HFFc6 (cell line): ENCODE measurements at regions not wholly inside any gene's neighbourhood (a gene's known extent, or its start where the extent isn't known, plus 50 kb on each side); places are given as distances from the start of the nearest gene placed in this dataset.

Experiments
- DNase-seq: peaks from one replicate; pipeline ENCODE4 v3.0.0-alpha.2; 2018
- H3K27ac Mint-ChIP-seq: 2 replicates; pipeline ENCODE4 v1.8.0; 2020; ENCODE audit warnings: mild to moderate bottlenecking, mixed read lengths
- H3K27me3 Mint-ChIP-seq: 2 replicates; pipeline ENCODE4 v1.8.0; 2021; ENCODE audit warnings: mild to moderate bottlenecking, moderate library complexity, mixed read lengths; ENCODE audit not compliant: insufficient read depth
- H3K36me3 Mint-ChIP-seq: 2 replicates; pipeline ENCODE4 v1.8.0; 2021; ENCODE audit warnings: low read depth, mixed read lengths
- H3K4me1 Mint-ChIP-seq: 2 replicates; pipeline ENCODE4 v1.8.0; 2020; ENCODE audit warnings: low read depth, mixed read lengths
- H3K4me3 Mint-ChIP-seq: 2 replicates; pipeline ENCODE4 v1.8.0; 2020; ENCODE audit warnings: mild to moderate bottlenecking, moderate library complexity, mixed read lengths
- H3K9me3 Mint-ChIP-seq: 2 replicates; pipeline ENCODE4 v1.8.0; 2020; ENCODE audit warnings: mild to moderate bottlenecking, mixed read lengths
- TF ChIP-seq, protein P1 (sequence below): fragments of 200-600 bp; sonication (generic); IDR thresholded peaks from 2 replicates; pipeline ENCODE4 v1.5.0; 2021; ENCODE audit warnings: antibody characterized with exemption, mild to moderate bottlenecking

DNA sequence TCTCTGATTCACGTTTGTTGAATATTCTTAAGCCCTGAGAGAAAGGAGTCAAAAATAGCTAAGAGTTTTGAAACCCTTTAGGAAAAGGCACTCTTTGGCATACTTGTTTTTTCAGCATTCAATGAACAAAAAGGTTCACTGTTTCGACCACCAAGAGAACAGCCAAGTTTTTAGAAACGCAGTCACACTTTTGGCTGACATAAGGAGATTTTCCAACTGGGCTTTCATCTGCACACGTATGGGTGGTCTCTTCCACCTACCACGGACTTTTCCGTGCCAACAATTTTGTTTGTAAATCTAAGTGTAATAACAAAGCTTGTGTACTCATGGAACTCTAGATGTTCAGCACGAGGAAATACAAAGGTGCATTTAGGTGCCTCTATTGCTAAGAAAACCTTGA lies 270.3 kb downstream of the WDR11 start:
- TF ChIP-seq, protein P1, sequence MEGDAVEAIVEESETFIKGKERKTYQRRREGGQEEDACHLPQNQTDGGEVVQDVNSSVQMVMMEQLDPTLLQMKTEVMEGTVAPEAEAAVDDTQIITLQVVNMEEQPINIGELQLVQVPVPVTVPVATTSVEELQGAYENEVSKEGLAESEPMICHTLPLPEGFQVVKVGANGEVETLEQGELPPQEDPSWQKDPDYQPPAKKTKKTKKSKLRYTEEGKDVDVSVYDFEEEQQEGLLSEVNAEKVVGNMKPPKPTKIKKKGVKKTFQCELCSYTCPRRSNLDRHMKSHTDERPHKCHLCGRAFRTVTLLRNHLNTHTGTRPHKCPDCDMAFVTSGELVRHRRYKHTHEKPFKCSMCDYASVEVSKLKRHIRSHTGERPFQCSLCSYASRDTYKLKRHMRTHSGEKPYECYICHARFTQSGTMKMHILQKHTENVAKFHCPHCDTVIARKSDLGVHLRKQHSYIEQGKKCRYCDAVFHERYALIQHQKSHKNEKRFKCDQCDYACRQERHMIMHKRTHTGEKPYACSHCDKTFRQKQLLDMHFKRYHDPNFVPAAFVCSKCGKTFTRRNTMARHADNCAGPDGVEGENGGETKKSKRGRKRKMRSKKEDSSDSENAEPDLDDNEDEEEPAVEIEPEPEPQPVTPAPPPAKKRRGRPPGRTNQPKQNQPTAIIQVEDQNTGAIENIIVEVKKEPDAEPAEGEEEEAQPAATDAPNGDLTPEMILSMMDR, result no peak
- Mint-ChIP-seq H3K4me3 (no peak overlapping the region), H3K27me3 (peaks cover 2% of the 10 kb centered on the region; the same call in 1 of the 2 replicates), H3K36me3 (no peaks in the 10 kb centered on the region), H3K27ac (no peak overlapping the region), H3K4me1 (no peaks in the 10 kb centered on the region), H3K9me3 (peaks cover 52% of the 10 kb centered on the region)
- no peak for DNase-seq

GRCh38 chr10:121127151-121127906 lies 276.2 kb downstream of the WDR11 start:
- H3K9me3 Mint-ChIP-seq, result peaks cover 44% of the 10 kb centered on the region
- TF ChIP-seq, protein P1, result no peak
- no peaks in the 10 kb centered on the region for H3K27me3 Mint-ChIP-seq
- H3K4me1 Mint-ChIP-seq, result no peaks in the 10 kb centered on the region
- no peak overlapping the region for H3K27ac Mint-ChIP-seq
- peaks cover 7% of the 10 kb centered on the region for H3K36me3 Mint-ChIP-seq
- no peak for DNase-seq
- H3K4me3 Mint-ChIP-seq, result no peak overlapping the region

DNA sequence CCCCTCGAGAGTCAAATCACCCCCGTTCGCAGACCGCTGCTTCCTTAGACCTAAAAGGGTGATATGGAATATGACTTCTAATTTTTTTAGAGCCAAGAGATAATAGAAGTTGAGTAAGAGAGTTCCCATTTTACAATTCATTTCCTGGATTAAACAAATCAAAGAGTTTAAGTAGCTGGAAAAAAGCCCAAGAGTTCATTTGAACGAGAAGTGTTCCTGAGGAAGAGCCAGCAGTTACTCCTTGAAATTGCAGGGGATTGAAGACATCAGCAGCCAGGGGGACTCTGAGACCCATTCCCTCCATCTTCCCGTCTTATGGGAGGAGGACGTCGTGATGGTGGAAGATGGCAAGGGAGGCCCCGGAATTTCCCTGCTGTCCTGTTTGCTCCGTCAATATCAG lies 277.0 kb downstream of the WDR11 start:
- Mint-ChIP-seq H3K27me3 (no peaks in the 10 kb centered on the region), H3K27ac (no peak overlapping the region), H3K9me3 (peaks cover 43% of the 10 kb centered on the region), H3K4me3 (no peak overlapping the region), H3K4me1 (no peaks in the 10 kb centered on the region), H3K36me3 (peaks cover 7% of the 10 kb centered on the region)
- TF ChIP-seq, protein P1, result no peak
- DNase-seq, result no peak

DNA sequence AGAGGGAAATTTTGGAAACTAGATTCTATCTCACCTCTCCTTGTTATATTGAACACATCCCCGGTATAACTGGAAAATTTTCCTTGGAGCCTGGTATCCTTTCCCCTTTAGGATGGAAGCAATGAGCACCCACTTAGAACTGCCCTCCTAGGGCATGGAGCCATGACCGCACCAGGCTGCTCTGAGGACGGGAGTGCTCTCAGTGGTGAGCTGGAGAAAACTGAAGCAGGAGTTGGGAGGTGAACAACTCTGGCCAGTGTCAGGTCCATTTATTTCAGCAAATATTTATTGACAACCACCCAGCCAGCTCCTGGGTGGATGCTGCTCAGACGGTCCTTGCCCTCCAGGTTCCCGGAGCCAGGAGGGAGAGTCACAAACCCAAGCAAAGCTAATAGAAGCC lies 278.1 kb downstream of the WDR11 start:
- H3K4me1 Mint-ChIP-seq, result no peaks in the 10 kb centered on the region

GRCh38 chr10:121130382-121130781 lies 279.2 kb downstream of the WDR11 start:
- H3K4me1 Mint-ChIP-seq, result no peaks in the 10 kb centered on the region
- TF ChIP-seq, protein P1, result no peak
- peaks cover 58% of the 10 kb centered on the region for H3K9me3 Mint-ChIP-seq
- no peak for DNase-seq
- H3K27me3 Mint-ChIP-seq, result no peaks in the 10 kb centered on the region
- no peak overlapping the region for H3K27ac Mint-ChIP-seq
- H3K36me3 Mint-ChIP-seq, result peaks cover 13% of the 10 kb centered on the region
- no peak overlapping the region for H3K4me3 Mint-ChIP-seq

More for the DNA sequence above, 278.1 kb downstream of the WDR11 start:
- H3K9me3 Mint-ChIP-seq, result peaks cover 46% of the 10 kb centered on the region
- peaks cover 7% of the 10 kb centered on the region for H3K36me3 Mint-ChIP-seq
- no peak overlapping the region for H3K4me3 Mint-ChIP-seq
- no peak for DNase-seq
- H3K27me3 Mint-ChIP-seq, result no peaks in the 10 kb centered on the region
- TF ChIP-seq, protein P1, result no peak
- no peak overlapping the region for H3K27ac Mint-ChIP-seq
